RWPE2 (cell line): ENCODE measurements at regions not wholly inside any gene's neighbourhood (a gene's known extent, or its start where the extent isn't known, plus 50 kb on each side); places are given as distances from the start of the nearest gene placed in this dataset.

Experiments used
- ATAC-seq: fragments of 200-7000 bp; cut with Tn5 transposase; 3 replicates; pipeline ENCODE4 v1.9.1; 2021; ENCODE audit warnings: low read depth
- DNase-seq: peaks from one replicate; pipeline ENCODE4 v3.0.0-alpha.2; 2020; ENCODE audit warnings: low spot score
- H3K27ac ChIP-seq: fragments of 450-650 bp; 2 replicates; pipeline ENCODE4 v1.5.1; 2017; ENCODE audit warnings: mild to moderate bottlenecking; ENCODE audit not compliant: poor library complexity, severe bottlenecking
- H3K27me3 ChIP-seq: fragments of 250-450 bp; sonication (Bioruptor Pico); 2 replicates; pipeline ENCODE4 v1.5.1; 2021; ENCODE audit warnings: mild to moderate bottlenecking, moderate library complexity; ENCODE audit not compliant: insufficient read depth, poor library complexity, severe bottlenecking
- H3K36me3 ChIP-seq: fragments of 250-450 bp; sonication (Bioruptor Pico); 2 replicates; pipeline ENCODE4 v1.5.1; 2020; ENCODE audit warnings: low read depth, mild to moderate bottlenecking, moderate library complexity
- H3K4me1 ChIP-seq: fragments of 250-450 bp; sonication (Bioruptor Pico); 2 replicates; pipeline ENCODE4 v1.5.1; 2021; ENCODE audit warnings: mild to moderate bottlenecking, moderate library complexity; ENCODE audit not compliant: insufficient read depth, poor library complexity, severe bottlenecking
- H3K4me3 ChIP-seq: fragments of 250-450 bp; sonication (Bioruptor Pico); 2 replicates; pipeline ENCODE4 v1.5.1; 2021; ENCODE audit warnings: mild to moderate bottlenecking, moderate library complexity; ENCODE audit not compliant: severe bottlenecking
- H3K9me3 ChIP-seq: fragments of 250-450 bp; sonication (Bioruptor Pico); 2 replicates; pipeline ENCODE4 v1.5.1; 2021; ENCODE audit warnings: mild to moderate bottlenecking, moderate library complexity; ENCODE audit not compliant: severe bottlenecking
- TF ChIP-seq, protein P1 (sequence below): fragments of 450-650 bp; IDR thresholded peaks from one replicate; pipeline ENCODE4 v1.5.1; 2017; ENCODE audit warnings: mild to moderate bottlenecking, moderate library complexity; ENCODE audit not compliant: poor library complexity, severe bottlenecking

DNA sequence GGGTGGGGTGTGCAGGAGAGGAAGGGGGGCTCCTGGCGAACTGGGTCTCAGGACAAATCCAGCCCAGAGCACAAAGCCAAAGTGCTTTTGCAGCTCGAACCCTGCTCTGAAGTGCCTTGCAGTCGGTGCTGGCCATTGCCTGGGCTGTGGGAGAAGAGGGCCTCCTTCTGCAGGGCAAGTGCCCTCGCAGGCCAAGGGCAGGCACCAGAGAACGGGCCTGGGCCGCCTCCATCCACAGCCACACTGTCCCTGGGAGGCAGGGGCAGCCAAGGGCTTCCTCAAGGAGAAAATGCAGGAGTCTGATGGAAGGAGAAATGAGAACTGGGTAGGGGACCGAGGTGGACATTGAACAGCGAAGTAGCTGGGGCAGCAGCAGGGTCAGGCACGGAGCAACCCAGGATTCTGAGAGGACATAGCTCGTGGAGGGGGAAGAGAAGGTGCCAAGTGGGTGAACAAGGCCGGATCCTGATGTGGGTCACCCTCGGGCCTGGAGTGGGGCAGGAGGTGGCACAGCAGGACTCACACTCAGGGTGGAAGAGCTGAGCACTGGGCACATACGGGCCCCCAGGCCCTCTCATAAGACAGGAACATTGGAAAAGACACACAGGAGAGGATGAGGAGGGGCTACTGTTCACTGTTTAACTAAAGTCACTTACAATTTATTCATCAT, 312.8 kb upstream of the SALL3 start:
- H3K9me3 ChIP-seq, result peaks cover 2% of the 10 kb centered on the region
- TF ChIP-seq, protein P1, sequence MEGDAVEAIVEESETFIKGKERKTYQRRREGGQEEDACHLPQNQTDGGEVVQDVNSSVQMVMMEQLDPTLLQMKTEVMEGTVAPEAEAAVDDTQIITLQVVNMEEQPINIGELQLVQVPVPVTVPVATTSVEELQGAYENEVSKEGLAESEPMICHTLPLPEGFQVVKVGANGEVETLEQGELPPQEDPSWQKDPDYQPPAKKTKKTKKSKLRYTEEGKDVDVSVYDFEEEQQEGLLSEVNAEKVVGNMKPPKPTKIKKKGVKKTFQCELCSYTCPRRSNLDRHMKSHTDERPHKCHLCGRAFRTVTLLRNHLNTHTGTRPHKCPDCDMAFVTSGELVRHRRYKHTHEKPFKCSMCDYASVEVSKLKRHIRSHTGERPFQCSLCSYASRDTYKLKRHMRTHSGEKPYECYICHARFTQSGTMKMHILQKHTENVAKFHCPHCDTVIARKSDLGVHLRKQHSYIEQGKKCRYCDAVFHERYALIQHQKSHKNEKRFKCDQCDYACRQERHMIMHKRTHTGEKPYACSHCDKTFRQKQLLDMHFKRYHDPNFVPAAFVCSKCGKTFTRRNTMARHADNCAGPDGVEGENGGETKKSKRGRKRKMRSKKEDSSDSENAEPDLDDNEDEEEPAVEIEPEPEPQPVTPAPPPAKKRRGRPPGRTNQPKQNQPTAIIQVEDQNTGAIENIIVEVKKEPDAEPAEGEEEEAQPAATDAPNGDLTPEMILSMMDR, result no peak
- DNase-seq, result no peak
- no peak for ATAC-seq
- no peak overlapping the region for H3K27ac ChIP-seq
- no peaks in the 10 kb centered on the region for H3K27me3 ChIP-seq
- no peaks in the 10 kb centered on the region for H3K4me1 ChIP-seq
- H3K36me3 ChIP-seq, result no peaks in the 10 kb centered on the region
- H3K4me3 ChIP-seq, result no peak overlapping the region

DNA sequence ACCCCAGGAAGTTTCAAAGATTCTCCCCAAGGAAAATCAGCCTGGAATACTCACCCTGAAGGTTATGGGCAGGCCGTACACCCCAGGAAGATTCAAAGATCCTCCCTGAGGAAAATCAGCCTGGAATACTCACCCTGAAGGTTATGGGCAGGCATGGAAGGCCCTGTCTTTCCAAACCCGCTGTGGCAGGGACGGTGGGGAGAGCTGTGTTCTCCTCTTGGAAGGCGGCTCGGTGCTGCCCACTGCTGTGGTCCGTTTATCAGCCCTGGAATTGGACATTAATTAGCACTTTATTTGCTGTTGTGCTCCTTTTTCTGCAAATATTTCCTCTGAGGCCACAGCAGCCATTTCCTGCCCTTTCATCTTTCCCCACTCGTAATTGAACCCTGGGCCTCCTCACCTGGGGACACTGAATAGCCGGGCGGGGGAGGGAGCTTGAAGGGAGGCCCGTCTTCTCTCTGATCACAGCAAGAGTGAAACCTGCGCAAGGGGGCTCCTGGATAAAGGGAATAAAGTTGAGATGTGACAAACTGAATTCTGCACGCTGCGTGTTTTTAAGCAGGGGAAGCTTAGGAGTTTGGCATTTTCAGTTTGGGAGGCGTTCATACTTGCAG, 308.7 kb upstream of the SALL3 start:
- no peaks in the 10 kb centered on the region for H3K4me1 ChIP-seq
- TF ChIP-seq, protein P1, result no peak
- peaks cover 2% of the 10 kb centered on the region for H3K9me3 ChIP-seq
- no peak overlapping the region for H3K27ac ChIP-seq
- DNase-seq (no peak), ATAC-seq (no peak)
- no peaks in the 10 kb centered on the region for H3K27me3 ChIP-seq
- no peak overlapping the region for H3K4me3 ChIP-seq
- H3K36me3 ChIP-seq, result no peaks in the 10 kb centered on the region

DNA sequence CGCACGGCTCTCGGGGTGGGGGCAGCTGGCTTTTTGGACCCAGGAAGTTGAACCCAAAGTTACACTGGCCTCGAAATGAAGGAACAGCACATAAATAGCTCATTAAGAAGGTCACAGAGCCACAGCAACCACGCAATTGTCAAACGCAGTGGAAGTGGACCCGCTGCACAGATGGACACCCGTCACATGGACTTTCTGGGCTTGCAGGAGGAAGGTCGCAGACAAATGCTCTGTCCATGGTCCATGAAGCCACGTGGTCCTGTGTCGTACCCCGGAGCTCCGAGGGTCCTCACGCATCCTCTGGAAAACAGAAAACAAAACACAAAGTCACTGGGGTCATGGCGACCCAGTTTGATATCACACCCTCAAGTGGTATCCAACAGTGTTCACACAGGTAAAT, 308.1 kb upstream of the SALL3 start:
- Histone ChIP-seq H3K27me3 (no peaks in the 10 kb centered on the region), H3K4me3 (no peak overlapping the region), H3K9me3 (peaks cover 2% of the 10 kb centered on the region), H3K27ac (no peak overlapping the region), H3K4me1 (no peaks in the 10 kb centered on the region), H3K36me3 (no peaks in the 10 kb centered on the region)
- TF ChIP-seq, protein P1, result no peak
- DNase-seq (no peak), ATAC-seq (no peak)

DNA sequence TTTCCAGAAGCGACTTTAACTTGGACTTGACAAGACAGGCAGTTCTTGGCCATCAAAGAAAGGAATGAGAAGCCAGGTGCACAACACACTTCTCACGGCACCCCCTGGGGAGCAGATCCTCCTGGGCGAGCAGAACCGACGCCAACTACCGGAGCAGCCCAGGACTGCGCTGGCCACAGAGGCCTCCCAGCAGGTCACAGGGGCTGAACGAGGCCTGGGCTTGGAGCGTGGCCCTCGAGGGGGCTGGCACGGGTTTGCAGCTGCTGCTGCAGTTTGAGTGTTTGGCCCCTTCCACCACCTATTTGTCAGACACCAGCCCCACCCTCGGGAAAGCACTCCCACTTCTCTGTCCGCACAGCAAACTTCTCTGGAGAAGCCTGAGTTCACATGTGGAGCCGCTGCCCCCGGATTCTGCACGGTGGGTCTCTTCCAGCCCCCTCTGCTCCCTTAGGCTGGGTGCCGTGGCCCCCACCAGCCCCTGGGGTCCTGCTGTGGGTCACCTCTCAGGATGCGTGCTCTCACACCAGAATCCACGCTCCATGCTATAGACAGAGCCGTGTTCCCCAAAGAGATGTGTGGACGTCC, 306.7 kb upstream of the SALL3 start:
- Histone ChIP-seq H3K9me3 (peaks cover 2% of the 10 kb centered on the region), H3K27me3 (no peaks in the 10 kb centered on the region), H3K4me1 (no peaks in the 10 kb centered on the region), H3K36me3 (no peaks in the 10 kb centered on the region), H3K27ac (no peak overlapping the region), H3K4me3 (no peak overlapping the region)
- DNase-seq, result no peak
- no peak for ATAC-seq
- TF ChIP-seq, protein P1, result no peak
